ENCODE measurements at regions not wholly inside any gene's neighbourhood (a gene's known extent, or its start where the extent isn't known, plus 50 kb on each side); places are given as distances from the start of the nearest gene placed in this dataset.
"Not testable (repeated sequence)": the region's sequence is repeated elsewhere in the genome, so short reads cannot be mapped to it uniquely, and the experiment has no call there.

- H3K36me3 ChIP-seq (ENCODE audit: insufficient read depth, low read depth, low read length): no peaks in the 10 kb centered on the region
- no peak overlapping the region for H3K9ac ChIP-seq (ENCODE audit: low read depth, low read length)
- no peaks in the 10 kb centered on the region for H3K9me3 ChIP-seq (ENCODE audit: insufficient read depth, low read depth, low read length)
- H3K4me1 ChIP-seq (ENCODE audit: insufficient read depth, low read length): peaks cover 4% of the 10 kb centered on the region; the same call in 1 of the 2 replicates
- H3K4me3 ChIP-seq (ENCODE audit: low read length): no peak overlapping the region
- no peaks in the 10 kb centered on the region for H3K27me3 ChIP-seq (ENCODE audit: insufficient read depth, low read length)
- no peak overlapping the region for H3K27ac ChIP-seq (ENCODE audit: low read length)
Measured at GRCh38 chr6:76861403-76861802, 601.9 kb downstream of the HTR1B start.

GRCh38 chr6:76856065-76856464 lies 607.2 kb downstream of the HTR1B start:
- H3K9me3 ChIP-seq (ENCODE audit: insufficient read depth, low read depth, low read length): no peaks in the 10 kb centered on the region
- H3K27me3 ChIP-seq (ENCODE audit: insufficient read depth, low read length): no peaks in the 10 kb centered on the region
- peaks cover 28% of the 10 kb centered on the region for H3K4me1 ChIP-seq (ENCODE audit: insufficient read depth, low read length)
- H3K4me3 ChIP-seq (ENCODE audit: low read length): no peak overlapping the region
- H3K27ac ChIP-seq (ENCODE audit: low read length): no peak overlapping the region
- no peak overlapping the region for H3K9ac ChIP-seq (ENCODE audit: low read depth, low read length)
- H3K36me3 ChIP-seq (ENCODE audit: insufficient read depth, low read depth, low read length): no peaks in the 10 kb centered on the region

- Histone ChIP-seq H3K4me3 (ENCODE audit: low read length) (no peak overlapping the region; the same call in 1 of the 2 replicates), H3K36me3 (ENCODE audit: insufficient read depth, low read depth, low read length) (no peaks in the 10 kb centered on the region), H3K27me3 (ENCODE audit: insufficient read depth, low read length) (no peaks in the 10 kb centered on the region), H3K4me1 (ENCODE audit: insufficient read depth, low read length) (peaks cover 28% of the 10 kb centered on the region), H3K27ac (ENCODE audit: low read length) (no peak overlapping the region), H3K9me3 (ENCODE audit: insufficient read depth, low read depth, low read length) (no peaks in the 10 kb centered on the region), H3K9ac (ENCODE audit: low read depth, low read length) (no peak overlapping the region)
Measured at GRCh38 chr6:76852776-76853175, 610.5 kb downstream of the HTR1B start.

- H3K36me3 ChIP-seq (ENCODE audit: insufficient read depth, low read depth, low read length): not testable (repeated sequence)
Measured at GRCh38 chr6:76849274-76849970, 613.9 kb downstream of the HTR1B start.

GRCh38 chr6:76843054-76843822 lies 620.1 kb downstream of the HTR1B start:
- Histone ChIP-seq H3K9ac (ENCODE audit: low read depth, low read length) (no peak overlapping the region), H3K36me3 (ENCODE audit: insufficient read depth, low read depth, low read length) (no peaks in the 10 kb centered on the region), H3K4me1 (ENCODE audit: insufficient read depth, low read length) (peaks cover 5% of the 10 kb centered on the region; the same call in 1 of the 2 replicates), H3K27me3 (ENCODE audit: insufficient read depth, low read length) (no peaks in the 10 kb centered on the region), H3K4me3 (ENCODE audit: low read length) (no peak overlapping the region), H3K27ac (ENCODE audit: low read length) (no peak overlapping the region), H3K9me3 (ENCODE audit: insufficient read depth, low read depth, low read length) (no peaks in the 10 kb centered on the region)

More at GRCh38 chr6:76849274-76849970, 613.9 kb downstream of the HTR1B start:
- H3K27ac ChIP-seq (ENCODE audit: low read length); H3K9me3 ChIP-seq (ENCODE audit: insufficient read depth, low read depth, low read length); H3K4me3 ChIP-seq (ENCODE audit: low read length); H3K27me3 ChIP-seq (ENCODE audit: insufficient read depth, low read length); H3K9ac ChIP-seq (ENCODE audit: low read depth, low read length): not testable (repeated sequence)
- H3K4me1 ChIP-seq (ENCODE audit: insufficient read depth, low read length): peaks cover 21% of the 10 kb centered on the region

GRCh38 chr6:76840865-76841264 lies 622.4 kb downstream of the HTR1B start:
- Histone ChIP-seq H3K36me3 (ENCODE audit: insufficient read depth, low read depth, low read length) (no peaks in the 10 kb centered on the region), H3K27ac (ENCODE audit: low read length) (no peak overlapping the region), H3K4me3 (ENCODE audit: low read length) (no peak overlapping the region), H3K27me3 (ENCODE audit: insufficient read depth, low read length) (no peaks in the 10 kb centered on the region), H3K9ac (ENCODE audit: low read depth, low read length) (no peak overlapping the region), H3K9me3 (ENCODE audit: insufficient read depth, low read depth, low read length) (no peaks in the 10 kb centered on the region), H3K4me1 (ENCODE audit: insufficient read depth, low read length) (peaks cover 10% of the 10 kb centered on the region; the same call in 1 of the 2 replicates)

GRCh38 chr6:76840041-76840745 lies 623.1 kb downstream of the HTR1B start:
- Histone ChIP-seq H3K4me1 (ENCODE audit: insufficient read depth, low read length) (peaks cover 10% of the 10 kb centered on the region; the same call in 1 of the 2 replicates), H3K9ac (ENCODE audit: low read depth, low read length) (no peak overlapping the region), H3K4me3 (ENCODE audit: low read length) (no peak overlapping the region), H3K36me3 (ENCODE audit: insufficient read depth, low read depth, low read length) (no peaks in the 10 kb centered on the region), H3K27ac (ENCODE audit: low read length) (no peak overlapping the region), H3K27me3 (ENCODE audit: insufficient read depth, low read length) (no peaks in the 10 kb centered on the region), H3K9me3 (ENCODE audit: insufficient read depth, low read depth, low read length) (no peaks in the 10 kb centered on the region)

GRCh38 chr6:76839505-76839904 lies 623.8 kb downstream of the HTR1B start:
- no peak overlapping the region for H3K4me3 ChIP-seq (ENCODE audit: low read length)
- peaks cover 10% of the 10 kb centered on the region; the same call in 1 of the 2 replicates for H3K4me1 ChIP-seq (ENCODE audit: insufficient read depth, low read length)
- H3K27me3 ChIP-seq (ENCODE audit: insufficient read depth, low read length): no peaks in the 10 kb centered on the region
- no peak overlapping the region for H3K9ac ChIP-seq (ENCODE audit: low read depth, low read length)
- H3K36me3 ChIP-seq (ENCODE audit: insufficient read depth, low read depth, low read length): no peaks in the 10 kb centered on the region
- H3K9me3 ChIP-seq (ENCODE audit: insufficient read depth, low read depth, low read length): no peaks in the 10 kb centered on the region
- H3K27ac ChIP-seq (ENCODE audit: low read length): no peak overlapping the region

GRCh38 chr6:76837564-76837963 lies 625.7 kb downstream of the HTR1B start:
- H3K27me3 ChIP-seq (ENCODE audit: insufficient read depth, low read length): no peaks in the 10 kb centered on the region
- no peak overlapping the region for H3K9ac ChIP-seq (ENCODE audit: low read depth, low read length)
- H3K4me1 ChIP-seq (ENCODE audit: insufficient read depth, low read length): peaks cover 6% of the 10 kb centered on the region; the same call in 1 of the 2 replicates
- no peak overlapping the region for H3K4me3 ChIP-seq (ENCODE audit: low read length)
- no peaks in the 10 kb centered on the region for H3K36me3 ChIP-seq (ENCODE audit: insufficient read depth, low read depth, low read length)
- H3K9me3 ChIP-seq (ENCODE audit: insufficient read depth, low read depth, low read length): no peaks in the 10 kb centered on the region
- H3K27ac ChIP-seq (ENCODE audit: low read length): no peak overlapping the region

GRCh38 chr6:76835695-76836094 lies 627.6 kb downstream of the HTR1B start:
- Histone ChIP-seq H3K27ac (ENCODE audit: low read length) (no peak overlapping the region), H3K9me3 (ENCODE audit: insufficient read depth, low read depth, low read length) (no peaks in the 10 kb centered on the region), H3K4me3 (ENCODE audit: low read length) (no peak overlapping the region), H3K27me3 (ENCODE audit: insufficient read depth, low read length) (no peaks in the 10 kb centered on the region), H3K4me1 (ENCODE audit: insufficient read depth, low read length) (peaks cover 6% of the 10 kb centered on the region; the same call in 1 of the 2 replicates), H3K9ac (ENCODE audit: low read depth, low read length) (no peak overlapping the region), H3K36me3 (ENCODE audit: insufficient read depth, low read depth, low read length) (no peaks in the 10 kb centered on the region)

GRCh38 chr6:76835293-76835692 lies 628.0 kb downstream of the HTR1B start:
- H3K9ac ChIP-seq (ENCODE audit: low read depth, low read length): no peak overlapping the region
- no peak overlapping the region for H3K27ac ChIP-seq (ENCODE audit: low read length)
- no peaks in the 10 kb centered on the region for H3K27me3 ChIP-seq (ENCODE audit: insufficient read depth, low read length)
- peaks cover 6% of the 10 kb centered on the region; the same call in 1 of the 2 replicates for H3K4me1 ChIP-seq (ENCODE audit: insufficient read depth, low read length)
- H3K9me3 ChIP-seq (ENCODE audit: insufficient read depth, low read depth, low read length): no peaks in the 10 kb centered on the region
- no peaks in the 10 kb centered on the region for H3K36me3 ChIP-seq (ENCODE audit: insufficient read depth, low read depth, low read length)
- no peak overlapping the region for H3K4me3 ChIP-seq (ENCODE audit: low read length)
